C4-2B (cell line): ENCODE measurements at regions not wholly inside any gene's neighbourhood (a gene's known extent, or its start where the extent isn't known, plus 50 kb on each side); places are given as distances from the start of the nearest gene placed in this dataset.

Experiments
- ZFX ChIP-seq: fragments of 450-650 bp; IDR thresholded peaks from 2 replicates; pipeline ENCODE4 v1.6.1; 2017
- TF ChIP-seq, protein P1 (sequence below): fragments of 450-650 bp; conservative IDR thresholded peaks from 2 replicates; pipeline ENCODE4 v1.5.1; 2017; ENCODE audit warnings: mild to moderate bottlenecking

DNA sequence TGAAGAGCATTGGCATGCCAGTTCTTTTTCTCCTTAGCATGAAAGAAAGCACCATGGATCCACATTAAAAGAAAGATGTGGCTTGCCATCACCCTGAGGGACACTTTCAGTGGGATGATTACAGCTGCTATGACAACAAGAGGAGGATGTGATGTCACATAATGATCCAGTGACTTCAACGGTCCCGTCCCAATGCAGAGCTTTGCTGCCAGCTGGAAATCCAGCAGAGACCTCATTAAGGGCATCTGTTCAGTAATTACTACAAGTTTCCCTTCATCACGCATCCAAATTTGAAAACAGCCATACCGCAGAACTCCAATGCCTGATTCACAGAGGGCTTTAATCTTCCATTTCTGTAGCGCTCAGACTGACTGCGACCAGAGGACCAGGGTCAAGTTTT, 206.6 kb downstream of the LSM5 start:
- TF ChIP-seq, protein P1, sequence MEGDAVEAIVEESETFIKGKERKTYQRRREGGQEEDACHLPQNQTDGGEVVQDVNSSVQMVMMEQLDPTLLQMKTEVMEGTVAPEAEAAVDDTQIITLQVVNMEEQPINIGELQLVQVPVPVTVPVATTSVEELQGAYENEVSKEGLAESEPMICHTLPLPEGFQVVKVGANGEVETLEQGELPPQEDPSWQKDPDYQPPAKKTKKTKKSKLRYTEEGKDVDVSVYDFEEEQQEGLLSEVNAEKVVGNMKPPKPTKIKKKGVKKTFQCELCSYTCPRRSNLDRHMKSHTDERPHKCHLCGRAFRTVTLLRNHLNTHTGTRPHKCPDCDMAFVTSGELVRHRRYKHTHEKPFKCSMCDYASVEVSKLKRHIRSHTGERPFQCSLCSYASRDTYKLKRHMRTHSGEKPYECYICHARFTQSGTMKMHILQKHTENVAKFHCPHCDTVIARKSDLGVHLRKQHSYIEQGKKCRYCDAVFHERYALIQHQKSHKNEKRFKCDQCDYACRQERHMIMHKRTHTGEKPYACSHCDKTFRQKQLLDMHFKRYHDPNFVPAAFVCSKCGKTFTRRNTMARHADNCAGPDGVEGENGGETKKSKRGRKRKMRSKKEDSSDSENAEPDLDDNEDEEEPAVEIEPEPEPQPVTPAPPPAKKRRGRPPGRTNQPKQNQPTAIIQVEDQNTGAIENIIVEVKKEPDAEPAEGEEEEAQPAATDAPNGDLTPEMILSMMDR, result no peak
- no peak for TF ChIP-seq ZFX
